ENCODE measurements at regions not wholly inside any gene's neighbourhood (a gene's known extent, or its start where the extent isn't known, plus 50 kb on each side); places are given as distances from the start of the nearest gene placed in this dataset.

GRCh38 chr3:188000361-188000861 is 153.5 kb upstream of the LPP start:
- no peak for DNase-seq (ENCODE audit: low read depth in 2 of 2)
- H3K4me3 ChIP-seq (replicated peaks in 1 of 2; ENCODE audit: low read depth in 2 of 2, low read length in 2 of 2), result no peak overlapping the region
- no peak for TF ChIP-seq CTCF (IDR thresholded peaks at IDR 0.05; ENCODE audit: low read depth, low read length)

GRCh38 chr3:188001093-188001492 is 152.9 kb upstream of the LPP start:
- TF ChIP-seq CTCF (IDR thresholded peaks at IDR 0.05; ENCODE audit: low read depth, low read length), result no peak
- DNase-seq (ENCODE audit: low read depth in 2 of 2), result no peak
- H3K4me3 ChIP-seq (replicated peaks in 1 of 2; ENCODE audit: low read depth in 2 of 2, low read length in 2 of 2), result no peak overlapping the region

- H3K4me3 ChIP-seq (replicated peaks in 1 of 2; ENCODE audit: low read depth in 2 of 2, low read length in 2 of 2), result no peak overlapping the region
- TF ChIP-seq CTCF (IDR thresholded peaks at IDR 0.05; ENCODE audit: low read depth, low read length), result no peak
- DNase-seq (ENCODE audit: low read depth in 2 of 2), result no peak
These were observed 152.0 kb upstream of the LPP start for GRCh38 chr3:188001926-188002325.

- DNase-seq (ENCODE audit: low read depth in 2 of 2), result no peak
- no peak for TF ChIP-seq CTCF (IDR thresholded peaks at IDR 0.05; ENCODE audit: low read depth, low read length)
- no peak overlapping the region for H3K4me3 ChIP-seq (replicated peaks in 1 of 2; ENCODE audit: low read depth in 2 of 2, low read length in 2 of 2)
These were observed 151.3 kb upstream of the LPP start for GRCh38 chr3:188002626-188003138.

GRCh38 chr3:188003188-188004171 is 150.5 kb upstream of the LPP start:
- H3K4me3 ChIP-seq (replicated peaks in 1 of 2; ENCODE audit: low read depth in 2 of 2, low read length in 2 of 2), result no peak overlapping the region
- TF ChIP-seq CTCF (IDR thresholded peaks at IDR 0.05; ENCODE audit: low read depth, low read length), result no peak
- DNase-seq (ENCODE audit: low read depth in 2 of 2), result no peak

GRCh38 chr3:188006726-188007393 is 147.1 kb upstream of the LPP start:
- TF ChIP-seq CTCF (IDR thresholded peaks at IDR 0.05; ENCODE audit: low read depth, low read length), result no peak
- no peak overlapping the region for H3K4me3 ChIP-seq (replicated peaks in 1 of 2; ENCODE audit: low read depth in 2 of 2, low read length in 2 of 2)

More at GRCh38 chr3:188006726-188007393, 147.1 kb upstream of the LPP start:
- DNase-seq (ENCODE audit: low read depth in 2 of 2), result peak; percentile 34 to 59

Measured in cardiac fibroblast (primary cell).